ENCODE measurements at regions not wholly inside any gene's neighbourhood (a gene's known extent, or its start where the extent isn't known, plus 50 kb on each side); places are given as distances from the start of the nearest gene placed in this dataset.
"Not testable (repeated sequence)": the region's sequence is repeated elsewhere in the genome, so short reads cannot be mapped to it uniquely, and the experiment has no call there.

- no peak for DNase-seq
These were observed 50.1 kb downstream of the GCNT4 start for GRCh38 chr5:75002271-75002670.

GRCh38 chr5:74995926-74996325 lies 56.4 kb downstream of the GCNT4 start:
- no peak for DNase-seq

- DNase-seq = no peak
These were observed 57.5 kb downstream of the GCNT4 start for GRCh38 chr5:74994826-74995225.

- no peak for DNase-seq
These were observed 58.6 kb downstream of the GCNT4 start for GRCh38 chr5:74993743-74994142.

GRCh38 chr5:74992791-74993190 lies 59.6 kb downstream of the GCNT4 start:
- no peak for DNase-seq

- DNase-seq = no peak
These were observed 60.8 kb downstream of the GCNT4 start for GRCh38 chr5:74991522-74991921.

GRCh38 chr5:74990194-74990593 lies 62.2 kb downstream of the GCNT4 start:
- DNase-seq = no peak

GRCh38 chr5:74988273-74988983 lies 63.9 kb downstream of the GCNT4 start:
- DNase-seq = no peak

- DNase-seq = no peak
These were observed 74.0 kb downstream of the GCNT4 start for GRCh38 chr5:74978345-74978744.

- DNase-seq = no peak
These were observed 74.9 kb downstream of the GCNT4 start for GRCh38 chr5:74977471-74977870.

- no peak for DNase-seq
These were observed 75.7 kb downstream of the GCNT4 start for GRCh38 chr5:74976651-74977050.

GRCh38 chr5:74975582-74975981 lies 76.8 kb downstream of the GCNT4 start:
- no peak for DNase-seq

- no peak for DNase-seq
These were observed 77.8 kb downstream of the GCNT4 start for GRCh38 chr5:74974451-74975091.

GRCh38 chr5:74973694-74974093 lies 78.7 kb downstream of the GCNT4 start:
- no peak for DNase-seq

GRCh38 chr5:74971947-74972460 lies 80.4 kb downstream of the GCNT4 start:
- DNase-seq = no peak

GRCh38 chr5:74970891-74971290 lies 81.5 kb downstream of the GCNT4 start:
- DNase-seq = not testable (repeated sequence)

GRCh38 chr5:74969726-74970125 lies 82.6 kb downstream of the GCNT4 start:
- DNase-seq = no peak

GRCh38 chr5:74966141-74967026 lies 86.0 kb downstream of the GCNT4 start:
- no peak for DNase-seq

- DNase-seq = no peak
These were observed 89.0 kb downstream of the GCNT4 start for GRCh38 chr5:74963407-74963806.

GRCh38 chr5:74957906-74958305 lies 91.7 kb upstream of the FAM169A start:
- no peak for DNase-seq

GRCh38 chr5:74957029-74957784 lies 91.0 kb upstream of the FAM169A start:
- no peak for DNase-seq

- no peak for DNase-seq
These were observed 90.1 kb upstream of the FAM169A start for GRCh38 chr5:74956278-74956677.
